ENCODE measurements at regions not wholly inside any gene's neighbourhood (a gene's known extent, or its start where the extent isn't known, plus 50 kb on each side); places are given as distances from the start of the nearest gene placed in this dataset.

DNA sequence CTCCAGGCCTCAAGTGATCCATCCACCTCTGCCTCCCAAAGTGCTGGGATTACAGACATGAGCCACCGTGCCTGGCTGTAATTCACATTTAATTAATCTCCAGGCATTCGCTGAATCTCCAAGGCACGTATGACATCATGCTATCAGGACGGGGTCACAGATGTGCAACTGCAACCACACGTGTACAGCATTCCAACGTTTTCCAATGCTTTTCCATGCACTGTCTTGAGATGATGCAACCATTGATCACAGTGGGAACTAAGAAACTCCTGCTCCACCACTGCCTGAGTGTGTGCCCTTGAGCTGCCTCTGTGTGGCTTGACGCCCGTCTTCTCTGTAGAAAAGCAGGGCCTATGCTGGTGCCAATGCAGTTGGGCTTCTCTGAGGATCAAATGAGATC lies 119.8 kb upstream of the LYZL2 start:
- no peak overlapping the region for H2AFZ ChIP-seq (ENCODE audit: low read length)
- no peak overlapping the region for H2BK12ac ChIP-seq (ENCODE audit: low read depth, low read length)
- no peak overlapping the region for H3K18ac ChIP-seq (ENCODE audit: extremely low read depth, low read length)
- ChIA-PET CTCF (ENCODE audit: partially characterized antibody) (interaction anchor here (1.0 to 3.9 kb wide), 5 partner anchors 33 to 1059 kb away, joined by 3 to 35 read pairs (median 4); no protein-coding TSS in a partner anchor), POLR2A (ENCODE audit: partially characterized antibody) (no interaction called here)
- no peaks in the 10 kb centered on the region for H3K4me1 ChIP-seq (replicated peaks in 1 of 4; ENCODE audit: control insufficient read depth in 3 of 4, insufficient read depth in 4 of 4, low read length in 3 of 4)
- no peak for DNase-seq (ENCODE audit: low read depth in 1 of 2, low spot score in 2 of 2)
- no peaks in the 10 kb centered on the region for H3K23me2 ChIP-seq (ENCODE audit: low read depth, low read length)
- no peaks in the 10 kb centered on the region for H3K9me3 ChIP-seq (ENCODE audit: insufficient read depth in 2 of 2, low read depth in 1 of 2, low read length in 1 of 2)
- no peak overlapping the region for H2AK5ac ChIP-seq (ENCODE audit: low read depth, low read length)
- peak; percentile 7 for FAIRE-seq
- WGBS, 2 experiments (ENCODE audit: extremely low coverage in 1 of 2, insufficient coverage in 1 of 2, insufficient read length in 1 of 2, insufficient replicate concordance in 2 of 2, low coverage in 1 of 2, low lambda C conversion rate in 2 of 2, missing lambda C conversion rate in 1 of 2) = 93% methylated on average over 8 of the region's 8 CpGs; no CpG with 5 or more reads in 1 of the 2 experiments
- H3K4ac ChIP-seq (replicated peaks; ENCODE audit: insufficient read length, low read depth, low read length) = no peak overlapping the region
- H3K14ac ChIP-seq (ENCODE audit: insufficient read length) = no peak overlapping the region
- no peak overlapping the region for H3K56ac ChIP-seq (replicated peaks; ENCODE audit: insufficient read length, low read depth, low read length)
- H2BK5ac ChIP-seq (ENCODE audit: low read depth, low read length) = no peak overlapping the region
- no peak overlapping the region for H4K91ac ChIP-seq (replicated peaks; ENCODE audit: insufficient read length, low read length)
- no peak overlapping the region for H4K8ac ChIP-seq (ENCODE audit: extremely low read depth, insufficient read depth, low read length)
- TF ChIP-seq NANOG (IDR thresholded peaks at IDR 0.05; ENCODE audit: insufficient read depth, low read depth, low read length, poor library complexity, severe bottlenecking) = no peak
- no peak for TF ChIP-seq FOSL1 (IDR thresholded peaks at IDR 0.05; ENCODE audit: insufficient read depth, low read depth, low read length)
- TF ChIP-seq JUND (IDR thresholded peaks at IDR 0.05; ENCODE audit: low read length) = no peak
- TF ChIP-seq CBX5 (IDR thresholded peaks at IDR 0.05; ENCODE audit: low read depth, low read length) = no peak
- no peak for TF ChIP-seq SP2 (IDR thresholded peaks at IDR 0.05; ENCODE audit: low read length)
- TF ChIP-seq, protein P1, sequence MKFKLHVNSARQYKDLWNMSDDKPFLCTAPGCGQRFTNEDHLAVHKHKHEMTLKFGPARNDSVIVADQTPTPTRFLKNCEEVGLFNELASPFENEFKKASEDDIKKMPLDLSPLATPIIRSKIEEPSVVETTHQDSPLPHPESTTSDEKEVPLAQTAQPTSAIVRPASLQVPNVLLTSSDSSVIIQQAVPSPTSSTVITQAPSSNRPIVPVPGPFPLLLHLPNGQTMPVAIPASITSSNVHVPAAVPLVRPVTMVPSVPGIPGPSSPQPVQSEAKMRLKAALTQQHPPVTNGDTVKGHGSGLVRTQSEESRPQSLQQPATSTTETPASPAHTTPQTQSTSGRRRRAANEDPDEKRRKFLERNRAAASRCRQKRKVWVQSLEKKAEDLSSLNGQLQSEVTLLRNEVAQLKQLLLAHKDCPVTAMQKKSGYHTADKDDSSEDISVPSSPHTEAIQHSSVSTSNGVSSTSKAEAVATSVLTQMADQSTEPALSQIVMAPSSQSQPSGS (IDR thresholded peaks at IDR 0.05; ENCODE audit: low read length) = no peak
- H4K5ac ChIP-seq (ENCODE audit: insufficient read length, low read depth, low read length) = no peak overlapping the region
- no peaks in the 10 kb centered on the region for H3K36me3 ChIP-seq (ENCODE audit: control insufficient read depth in 2 of 4, insufficient read depth in 4 of 4, low read length in 3 of 4)
- H2BK20ac ChIP-seq (ENCODE audit: low read length) = no peak overlapping the region
- H3K79me1 ChIP-seq (ENCODE audit: low read depth, low read length) = no peaks in the 10 kb centered on the region
- H3K27me3 ChIP-seq (replicated peaks in 1 of 4; ENCODE audit: control insufficient read depth in 3 of 4, extremely low read depth in 1 of 4, insufficient read depth in 3 of 4, low read length in 3 of 4) = no peaks in the 10 kb centered on the region
- H3K9ac ChIP-seq (replicated peaks in 1 of 4; ENCODE audit: extremely low read depth in 1 of 4, low read depth in 3 of 4, low read length in 3 of 4) = no peak overlapping the region
- H3K79me2 ChIP-seq (ENCODE audit: control insufficient read depth in 1 of 2, insufficient read depth in 2 of 2, low read length in 2 of 2) = no peaks in the 10 kb centered on the region
- H2BK15ac ChIP-seq (ENCODE audit: low read length) = no peak overlapping the region
- H3K4me2 ChIP-seq (ENCODE audit: insufficient read depth in 1 of 2, low read depth in 2 of 2, low read length in 2 of 2) = no peak overlapping the region
- H3K23ac ChIP-seq (ENCODE audit: insufficient read length) = no peak overlapping the region
- H4K20me1 ChIP-seq (replicated peaks in 1 of 2; ENCODE audit: control insufficient read depth in 1 of 2, insufficient read depth in 2 of 2, low read length in 2 of 2) = no peaks in the 10 kb centered on the region
- H3K4me3 ChIP-seq (ENCODE audit: extremely low read depth in 1 of 4, insufficient read depth in 2 of 4, low read depth in 3 of 4, low read length in 4 of 4) = no peak overlapping the region
- no peak overlapping the region for H3K27ac ChIP-seq (ENCODE audit: low read depth, low read length)
- H2BK120ac ChIP-seq (replicated peaks; ENCODE audit: low read depth, low read length) = no peak overlapping the region

Measured in H1 (cell line).